ENCODE measurements at regions not wholly inside any gene's neighbourhood (a gene's known extent, or its start where the extent isn't known, plus 50 kb on each side); places are given as distances from the start of the nearest gene placed in this dataset.
A peak's percentile ranks its signal among the peaks of the same experiment; 100 is the strongest.

DNA sequence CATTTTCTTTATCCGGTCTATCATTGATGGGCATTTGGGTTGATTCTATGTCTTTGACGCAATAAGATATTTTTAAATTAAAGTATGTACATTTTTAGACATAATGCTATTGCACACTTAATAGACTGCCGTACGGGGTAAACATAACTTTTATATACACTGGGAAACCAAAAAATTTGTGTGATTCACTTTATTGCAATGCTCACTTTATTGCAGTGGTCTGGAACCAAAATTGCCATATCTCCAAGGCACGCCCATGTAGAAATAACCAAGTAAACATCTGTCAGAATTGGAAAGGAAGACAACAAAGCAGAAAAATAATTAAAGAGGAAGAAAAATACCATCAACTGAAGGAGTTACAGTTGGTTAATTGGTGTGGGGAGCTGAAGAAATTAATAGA lies 205.8 kb upstream of the CTAGE1 start:
- no peak for DNase-seq (ENCODE audit: low spot score)

DNA sequence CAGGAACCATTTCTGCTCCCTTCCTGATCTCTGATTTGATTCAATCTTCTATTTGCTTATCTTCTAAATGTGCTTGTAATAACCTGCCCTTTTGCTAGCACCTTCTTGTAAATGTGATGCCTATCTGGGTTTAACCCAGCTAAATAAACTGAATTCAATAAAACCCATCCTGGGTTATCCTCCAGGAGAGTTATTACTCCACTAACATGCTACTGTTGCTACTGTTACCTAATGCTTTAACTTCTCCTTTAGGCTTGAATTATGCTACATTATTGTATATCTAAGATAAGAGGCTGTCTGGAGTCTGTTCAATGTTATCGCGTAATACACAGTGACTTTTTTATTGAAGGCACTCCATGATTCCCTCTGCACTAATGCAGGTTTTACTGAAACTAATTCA lies 206.5 kb upstream of the CTAGE1 start:
- DNase-seq (ENCODE audit: low spot score): peak; percentile 93

DNA sequence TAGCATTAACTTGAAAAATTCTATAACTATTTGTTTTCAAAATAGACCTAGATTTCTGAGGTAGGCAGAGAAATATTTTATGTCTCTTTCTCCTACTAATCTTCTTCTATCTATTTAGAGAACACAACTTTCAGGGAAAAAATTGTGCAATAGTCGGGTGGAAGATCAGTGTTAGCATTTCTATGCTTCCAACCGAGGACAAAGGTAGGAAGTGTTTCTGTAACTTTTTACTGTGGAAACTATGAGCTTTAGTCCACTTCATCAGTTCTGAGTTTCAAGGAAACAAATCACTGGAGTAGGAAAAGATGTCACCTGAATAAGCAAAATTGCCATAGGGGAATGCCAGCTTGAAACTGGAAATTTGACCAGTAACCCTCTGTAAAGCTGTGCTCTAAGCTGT lies 207.7 kb upstream of the CTAGE1 start:
- DNase-seq (ENCODE audit: low spot score): no peak

GRCh38 chr18:22626771-22627170 lies 209.1 kb upstream of the CTAGE1 start:
- DNase-seq (ENCODE audit: low spot score): no peak

- no peak for DNase-seq (ENCODE audit: low spot score)
Measured at GRCh38 chr18:22627506-22627905, 209.8 kb upstream of the CTAGE1 start.

GRCh38 chr18:22628795-22629510 lies 211.2 kb upstream of the CTAGE1 start:
- no peak for DNase-seq (ENCODE audit: low spot score)

DNA sequence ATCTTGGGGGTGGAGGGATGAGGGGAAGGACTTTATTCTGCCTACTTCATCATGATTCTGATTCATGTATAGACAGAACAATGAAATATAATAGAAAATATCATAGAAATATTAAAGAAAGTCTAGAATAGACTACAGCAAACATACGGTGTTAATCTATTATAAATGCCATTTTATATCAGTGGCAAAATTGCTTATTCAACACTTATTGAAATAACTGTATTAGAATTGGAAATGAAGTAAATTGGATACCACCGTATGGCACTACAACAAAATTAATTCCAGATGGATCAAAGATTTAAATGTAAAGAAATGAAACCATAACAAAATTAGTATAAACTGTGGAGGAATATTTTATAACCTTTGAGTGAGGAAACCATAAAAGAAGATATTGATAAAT lies 213.3 kb upstream of the CTAGE1 start:
- no peak for DNase-seq (ENCODE audit: low spot score)

- no peak for DNase-seq (ENCODE audit: low spot score)
Measured at GRCh38 chr18:22632191-22632590, 214.5 kb upstream of the CTAGE1 start.

GRCh38 chr18:22634464-22634863 lies 216.7 kb upstream of the CTAGE1 start:
- DNase-seq (ENCODE audit: low spot score): no peak

GRCh38 chr18:22637787-22638186 lies 220.1 kb upstream of the CTAGE1 start:
- DNase-seq (ENCODE audit: low spot score): no peak

GRCh38 chr18:22639026-22639463 lies 221.3 kb upstream of the CTAGE1 start:
- DNase-seq (ENCODE audit: low spot score): no peak

- no peak for DNase-seq (ENCODE audit: low spot score)
Measured at GRCh38 chr18:22639561-22639960, 221.8 kb upstream of the CTAGE1 start.

GRCh38 chr18:22640281-22640842 lies 222.6 kb upstream of the CTAGE1 start:
- no peak for DNase-seq (ENCODE audit: low spot score)

DNA sequence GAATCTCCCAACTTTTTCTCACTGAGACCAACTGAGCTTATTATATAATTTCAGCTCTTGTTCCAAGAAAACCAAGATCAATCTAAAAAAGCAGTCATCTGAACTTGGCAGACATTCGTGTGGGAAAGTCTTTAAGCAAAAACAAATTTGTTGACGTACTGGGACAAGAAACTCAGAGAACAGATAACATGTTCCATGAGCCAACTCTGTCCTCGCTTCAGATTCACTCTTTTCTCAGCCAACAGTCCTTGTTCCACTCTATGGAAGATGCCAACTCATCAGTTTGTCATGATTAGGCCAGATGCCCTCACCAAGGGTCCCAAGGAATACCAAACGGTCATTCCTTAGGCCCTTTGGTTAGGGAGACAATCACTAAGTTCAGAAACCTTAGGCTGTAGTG lies 224.2 kb upstream of the CTAGE1 start:
- DNase-seq (ENCODE audit: low spot score): no peak

DNA sequence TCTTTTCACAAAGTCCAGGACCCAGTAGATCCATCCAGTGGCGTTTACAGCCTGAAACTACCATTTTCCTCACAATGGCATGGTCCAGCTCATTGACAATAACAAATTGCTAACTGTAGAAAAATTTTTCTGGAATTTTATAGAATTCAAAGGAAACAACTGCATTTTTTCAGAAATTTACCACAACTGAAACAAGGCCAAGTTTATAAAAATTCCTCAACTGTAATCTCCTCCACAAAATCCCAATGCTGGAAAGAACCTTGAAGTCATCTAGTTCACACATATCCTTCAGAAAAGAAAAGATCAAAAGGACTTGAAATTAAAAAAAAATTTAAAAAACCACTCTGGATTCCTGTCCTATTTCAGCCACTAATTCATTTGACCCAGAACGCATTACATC lies 226.0 kb upstream of the CTAGE1 start:
- no peak for DNase-seq (ENCODE audit: low spot score)

DNA sequence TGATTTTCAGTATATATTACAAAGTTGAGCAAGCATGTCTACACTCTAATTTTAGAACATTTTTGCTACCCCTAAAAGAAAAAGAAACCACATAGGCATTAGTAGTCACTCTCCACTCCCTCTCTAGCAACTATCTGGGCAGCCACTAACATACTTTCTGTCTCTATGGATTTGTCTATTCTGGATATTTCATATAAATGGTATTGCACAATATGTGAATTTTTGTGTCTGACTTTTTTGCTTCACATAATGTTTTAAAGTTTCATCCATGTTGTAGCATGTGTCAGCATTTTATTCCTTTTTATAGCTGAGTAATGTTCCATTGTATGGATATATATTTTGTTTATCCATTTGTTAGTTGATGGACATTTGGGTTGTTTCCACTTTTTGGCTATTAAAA lies 232.5 kb upstream of the CTAGE1 start:
- no peak for DNase-seq (ENCODE audit: low spot score)

GRCh38 chr18:22657619-22658018 lies 239.9 kb upstream of the CTAGE1 start:
- DNase-seq (ENCODE audit: low spot score): no peak

GRCh38 chr18:22658318-22658717 lies 240.6 kb upstream of the CTAGE1 start:
- DNase-seq (ENCODE audit: low spot score): no peak

DNA sequence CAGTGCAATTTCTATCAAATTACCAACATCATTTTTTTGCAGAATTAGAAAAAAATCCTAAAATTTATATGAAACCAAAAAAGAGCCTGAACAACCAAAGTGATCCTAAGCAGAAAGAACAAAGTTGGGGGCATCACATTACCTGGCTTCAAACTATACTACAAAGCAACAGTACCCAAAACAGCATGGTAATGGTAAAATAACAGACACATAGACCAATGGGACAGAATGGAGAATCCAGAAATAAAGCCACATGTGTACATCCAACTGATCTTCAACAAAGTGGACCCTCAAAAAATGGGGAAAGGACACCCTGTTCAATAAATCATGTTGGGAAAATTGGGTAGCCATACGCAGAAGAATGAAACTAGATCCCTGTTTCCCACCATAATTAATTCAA lies 245.7 kb upstream of the CTAGE1 start:
- DNase-seq (ENCODE audit: low spot score): no peak

- DNase-seq (ENCODE audit: low spot score): no peak
Measured at GRCh38 chr18:22666411-22666940, 248.8 kb upstream of the CTAGE1 start.

GRCh38 chr18:22667156-22667555 lies 249.4 kb upstream of the CTAGE1 start:
- DNase-seq (ENCODE audit: low spot score): no peak

DNA sequence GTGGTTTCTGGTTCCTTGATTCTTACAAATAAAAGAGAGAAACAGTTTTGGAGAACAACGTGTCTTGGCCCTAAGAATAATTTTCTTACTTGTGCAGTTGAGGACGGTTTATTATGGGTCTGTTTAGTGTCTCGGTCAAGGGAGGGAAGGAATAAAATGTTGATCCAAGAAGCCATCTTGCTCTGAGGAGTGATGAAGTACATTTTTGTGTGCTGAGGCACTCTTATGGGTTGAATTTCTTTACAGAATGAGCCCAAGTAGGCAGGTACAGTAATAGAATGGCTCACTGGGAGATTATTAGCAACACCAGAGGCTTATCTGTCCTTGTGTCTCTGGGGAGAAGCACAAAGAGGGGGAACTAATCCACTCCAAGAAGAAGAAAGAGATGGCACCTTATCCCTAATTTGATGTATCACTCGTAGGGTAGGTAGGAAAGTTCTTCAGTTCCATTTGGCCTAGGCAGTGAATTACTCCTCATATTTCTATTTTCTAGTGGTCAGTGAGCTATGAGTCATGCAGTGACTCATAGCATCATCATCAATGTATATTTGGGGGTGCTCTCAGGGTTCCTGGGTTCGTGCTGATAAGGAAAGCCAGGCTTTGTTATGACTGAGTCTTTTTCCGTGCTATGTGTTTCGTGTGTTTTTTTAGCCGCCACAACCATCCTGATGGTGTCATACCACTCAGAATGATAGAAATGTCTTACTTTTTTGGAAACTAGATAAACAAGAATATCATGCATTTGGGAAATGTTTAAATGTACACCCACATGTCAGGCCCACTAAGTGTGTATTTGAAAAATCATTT lies 250.1 kb upstream of the CTAGE1 start:
- no peak for DNase-seq (ENCODE audit: low spot score)

- DNase-seq (ENCODE audit: low spot score): no peak
Measured at GRCh38 chr18:22668496-22668895, 250.8 kb upstream of the CTAGE1 start.

Measured in SK-N-DZ (cell line).